ENCODE measurements at regions not wholly inside any gene's neighbourhood (a gene's known extent, or its start where the extent isn't known, plus 50 kb on each side); places are given as distances from the start of the nearest gene placed in this dataset.

DNA sequence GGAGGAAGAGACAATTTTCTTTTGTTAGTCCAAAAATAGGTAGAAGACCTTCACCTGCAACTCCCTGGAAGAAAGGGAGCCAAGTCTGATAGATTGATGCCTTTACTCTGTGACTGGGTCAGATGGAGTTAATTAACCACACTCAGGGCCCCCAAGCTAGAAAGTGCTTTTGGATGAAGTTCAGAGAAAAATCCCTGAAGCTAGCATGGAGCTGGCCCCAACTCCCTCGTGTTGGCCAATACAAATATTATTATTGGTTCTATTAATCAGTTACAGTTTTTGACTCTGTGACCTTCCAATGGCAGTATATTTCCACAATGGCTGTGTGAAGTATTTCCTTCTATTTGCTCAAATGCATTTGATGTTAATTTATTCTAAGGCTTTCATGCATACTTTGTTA is 1753.5 kb downstream of the EFNA5 start:
- H3K27ac ChIP-seq (ENCODE audit: low read length): no peak overlapping the region
- DNase-seq: no peak
- POLR2A ChIA-PET: no interaction called here
- H3K4me1 Mint-ChIP-seq: no peaks in the 10 kb centered on the region
- no peak for ATAC-seq (replicated peaks in 1 of 4)
- WGBS (ENCODE audit: insufficient coverage): no CpG with 5 or more reads among the region's 1 CpG
- CTCF ChIA-PET: no interaction called here
- H3K4me3 ChIP-seq (ENCODE audit: control insufficient read depth in 1 of 2, extremely low read depth in 1 of 2, low read length in 1 of 2): no peak overlapping the region
- no peak overlapping the region for H3K4me3 Mint-ChIP-seq
- H3K27me3 ChIP-seq (replicated peaks in 1 of 2; ENCODE audit: control insufficient read depth in 2 of 2, extremely low read depth in 1 of 2, insufficient read depth in 2 of 2, low read length in 1 of 2): no peaks in the 10 kb centered on the region
- H3K4me1 ChIP-seq (ENCODE audit: control insufficient read depth in 1 of 2, extremely low read depth in 1 of 2, insufficient read depth in 2 of 2, low read length in 2 of 2): no peaks in the 10 kb centered on the region
- no peaks in the 10 kb centered on the region for H3K36me3 ChIP-seq (ENCODE audit: control insufficient read depth in 2 of 2, extremely low read depth in 1 of 2, insufficient read depth in 1 of 2, low read length in 1 of 2)
- no peaks in the 10 kb centered on the region for H3K9me3 ChIP-seq
- no peaks in the 10 kb centered on the region for H3K36me3 Mint-ChIP-seq
- no peaks in the 10 kb centered on the region for H3K27me3 Mint-ChIP-seq
- peaks cover 5 to 11% (median 7%) of the 10 kb centered on the region in 3 donors for H3K9me3 Mint-ChIP-seq
- H3K27ac Mint-ChIP-seq: no peak overlapping the region

DNA sequence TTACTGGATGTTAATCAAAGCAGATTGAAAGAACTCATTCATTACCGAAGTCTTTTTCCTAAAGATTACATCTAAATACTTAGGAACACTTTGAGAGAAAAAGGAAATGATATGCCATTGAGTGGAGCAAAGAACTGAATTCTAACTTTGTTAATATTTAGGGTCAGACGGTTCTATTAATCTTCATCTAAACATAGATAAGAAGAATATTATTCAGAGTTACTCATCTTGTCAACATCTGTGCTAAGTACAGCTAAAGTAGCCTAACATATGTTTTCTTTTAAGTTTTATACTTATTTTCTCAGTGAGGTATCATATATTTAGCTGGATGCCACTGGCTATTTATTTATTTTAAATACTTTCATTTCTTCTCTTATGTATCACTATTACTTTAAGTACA is 1763.7 kb downstream of the EFNA5 start:
- Mint-ChIP-seq H3K4me3 (no peak overlapping the region), H3K27ac (no peak overlapping the region), H3K4me1 (no peaks in the 10 kb centered on the region), H3K9me3 (peaks cover 3 to 8% (median 7%) of the 10 kb centered on the region in 3 donors), H3K27me3 (no peaks in the 10 kb centered on the region), H3K36me3 (no peaks in the 10 kb centered on the region)
- DNase-seq (no peak), ATAC-seq (replicated peaks in 1 of 4) (no peak)
- ChIA-PET CTCF (no interaction called here), POLR2A (no interaction called here)
- H3K36me3 ChIP-seq (ENCODE audit: control insufficient read depth in 2 of 2, extremely low read depth in 1 of 2, insufficient read depth in 1 of 2, low read length in 1 of 2): no peaks in the 10 kb centered on the region
- H3K4me3 ChIP-seq (ENCODE audit: control insufficient read depth in 1 of 2, extremely low read depth in 1 of 2, low read length in 1 of 2): no peak overlapping the region
- no CpG with 5 or more reads among the region's 2 CpGs for WGBS (ENCODE audit: insufficient coverage)
- no peaks in the 10 kb centered on the region for H3K9me3 ChIP-seq
- no peaks in the 10 kb centered on the region for H3K27me3 ChIP-seq (replicated peaks in 1 of 2; ENCODE audit: control insufficient read depth in 2 of 2, extremely low read depth in 1 of 2, insufficient read depth in 2 of 2, low read length in 1 of 2)
- no peak overlapping the region for H3K27ac ChIP-seq (ENCODE audit: low read length)
- H3K4me1 ChIP-seq (ENCODE audit: control insufficient read depth in 1 of 2, extremely low read depth in 1 of 2, insufficient read depth in 2 of 2, low read length in 2 of 2): no peaks in the 10 kb centered on the region

- no peak overlapping the region for H3K4me3 ChIP-seq (ENCODE audit: control insufficient read depth in 1 of 2, extremely low read depth in 1 of 2, low read length in 1 of 2)
- POLR2A ChIA-PET: no interaction called here
Measured at GRCh38 chr5:105905392-105905791, 1765.3 kb downstream of the EFNA5 start.

GRCh38 chr5:105903069-105903468 is 1767.7 kb downstream of the EFNA5 start:
- ChIA-PET POLR2A (no interaction called here), CTCF (no interaction called here)
- DNase-seq: no peak
- H3K27me3 ChIP-seq (replicated peaks in 1 of 2; ENCODE audit: control insufficient read depth in 2 of 2, extremely low read depth in 1 of 2, insufficient read depth in 2 of 2, low read length in 1 of 2): no peaks in the 10 kb centered on the region
- Mint-ChIP-seq H3K4me3 (no peak overlapping the region), H3K27ac (no peak overlapping the region), H3K36me3 (no peaks in the 10 kb centered on the region), H3K9me3 (peaks cover under 1 to 20% (median 17%) of the 10 kb centered on the region in 3 donors), H3K4me1 (no peaks in the 10 kb centered on the region), H3K27me3 (no peaks in the 10 kb centered on the region)
- H3K4me1 ChIP-seq (ENCODE audit: control insufficient read depth in 1 of 2, extremely low read depth in 1 of 2, insufficient read depth in 2 of 2, low read length in 2 of 2): no peaks in the 10 kb centered on the region
- H3K9me3 ChIP-seq: no peaks in the 10 kb centered on the region
- H3K4me3 ChIP-seq (ENCODE audit: control insufficient read depth in 1 of 2, extremely low read depth in 1 of 2, low read length in 1 of 2): no peak overlapping the region
- no peak overlapping the region for H3K27ac ChIP-seq (ENCODE audit: low read length)
- H3K36me3 ChIP-seq (ENCODE audit: control insufficient read depth in 2 of 2, extremely low read depth in 1 of 2, insufficient read depth in 1 of 2, low read length in 1 of 2): no peaks in the 10 kb centered on the region
- ATAC-seq (replicated peaks in 1 of 4): no peak
- no CpG with 5 or more reads among the region's 4 CpGs for WGBS (ENCODE audit: insufficient coverage)

More at GRCh38 chr5:105905392-105905791, 1765.3 kb downstream of the EFNA5 start:
- ATAC-seq (replicated peaks in 1 of 4): no peak
- CTCF ChIA-PET: no interaction called here
- Mint-ChIP-seq H3K36me3 (no peaks in the 10 kb centered on the region), H3K27ac (no peak overlapping the region), H3K4me1 (no peaks in the 10 kb centered on the region), H3K27me3 (no peaks in the 10 kb centered on the region), H3K9me3 (peaks cover 3 to 11% (median 7%) of the 10 kb centered on the region in 3 donors), H3K4me3 (no peak overlapping the region)
- Histone ChIP-seq H3K4me1 (ENCODE audit: control insufficient read depth in 1 of 2, extremely low read depth in 1 of 2, insufficient read depth in 2 of 2, low read length in 2 of 2) (no peaks in the 10 kb centered on the region), H3K9me3 (no peaks in the 10 kb centered on the region), H3K36me3 (ENCODE audit: control insufficient read depth in 2 of 2, extremely low read depth in 1 of 2, insufficient read depth in 1 of 2, low read length in 1 of 2) (no peaks in the 10 kb centered on the region), H3K27me3 (replicated peaks in 1 of 2; ENCODE audit: control insufficient read depth in 2 of 2, extremely low read depth in 1 of 2, insufficient read depth in 2 of 2, low read length in 1 of 2) (no peaks in the 10 kb centered on the region), H3K27ac (ENCODE audit: low read length) (no peak overlapping the region)
- no peak for DNase-seq
- WGBS (ENCODE audit: insufficient coverage): 100% methylated on average over 1 of the region's 3 CpGs

- Histone ChIP-seq H3K4me1 (ENCODE audit: control insufficient read depth in 1 of 2, extremely low read depth in 1 of 2, insufficient read depth in 2 of 2, low read length in 2 of 2) (no peaks in the 10 kb centered on the region), H3K27ac (ENCODE audit: low read length) (no peak overlapping the region), H3K9me3 (no peaks in the 10 kb centered on the region), H3K36me3 (ENCODE audit: control insufficient read depth in 2 of 2, extremely low read depth in 1 of 2, insufficient read depth in 1 of 2, low read length in 1 of 2) (no peaks in the 10 kb centered on the region), H3K27me3 (replicated peaks in 1 of 2; ENCODE audit: control insufficient read depth in 2 of 2, extremely low read depth in 1 of 2, insufficient read depth in 2 of 2, low read length in 1 of 2) (no peaks in the 10 kb centered on the region), H3K4me3 (ENCODE audit: control insufficient read depth in 1 of 2, extremely low read depth in 1 of 2, low read length in 1 of 2) (no peak overlapping the region)
- no CpG with 5 or more reads among the region's 3 CpGs for WGBS (ENCODE audit: insufficient coverage)
- no peak overlapping the region for H3K27ac Mint-ChIP-seq
- no peak for ATAC-seq (replicated peaks in 1 of 4)
- POLR2A ChIA-PET: no interaction called here
- no peaks in the 10 kb centered on the region for H3K27me3 Mint-ChIP-seq
- H3K4me3 Mint-ChIP-seq: no peak overlapping the region
- H3K36me3 Mint-ChIP-seq: no peaks in the 10 kb centered on the region
- no peak for DNase-seq
- CTCF ChIA-PET: interaction anchor here in 1 of 2 donors (0.6 kb wide), 1 partner anchor 1572 kb away, joined by 4 read pairs; no protein-coding TSS in a partner anchor
- H3K9me3 Mint-ChIP-seq: peaks cover 0 to 19% (median 16%) of the 10 kb centered on the region in 3 donors
- no peaks in the 10 kb centered on the region for H3K4me1 Mint-ChIP-seq
Measured at GRCh38 chr5:105899726-105900125, 1771.0 kb downstream of the EFNA5 start.

DNA sequence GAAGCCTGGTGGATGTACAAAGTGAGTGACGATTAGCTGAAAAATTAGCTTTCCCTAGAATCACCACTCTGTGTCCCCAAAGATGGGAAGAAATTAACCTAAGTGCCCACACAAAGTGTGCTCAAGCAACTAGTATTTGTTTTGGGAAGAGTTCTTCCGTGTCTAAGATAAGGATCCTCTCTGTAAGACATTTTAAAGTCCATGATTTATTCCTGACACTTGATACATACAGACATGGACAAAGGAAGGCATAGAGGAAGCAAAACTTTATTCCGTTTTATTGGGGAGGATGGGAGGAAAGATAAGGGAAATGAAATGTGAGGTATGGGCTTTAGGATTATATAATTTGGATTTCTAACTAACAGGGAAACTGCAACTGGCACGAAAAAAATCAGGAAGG is 1772.6 kb downstream of the EFNA5 start:
- H3K27me3 Mint-ChIP-seq: no peaks in the 10 kb centered on the region
- Histone ChIP-seq H3K36me3 (ENCODE audit: control insufficient read depth in 2 of 2, extremely low read depth in 1 of 2, insufficient read depth in 1 of 2, low read length in 1 of 2) (no peaks in the 10 kb centered on the region), H3K4me1 (ENCODE audit: control insufficient read depth in 1 of 2, extremely low read depth in 1 of 2, insufficient read depth in 2 of 2, low read length in 2 of 2) (no peaks in the 10 kb centered on the region), H3K9me3 (no peaks in the 10 kb centered on the region), H3K4me3 (ENCODE audit: control insufficient read depth in 1 of 2, extremely low read depth in 1 of 2, low read length in 1 of 2) (no peak overlapping the region), H3K27ac (ENCODE audit: low read length) (no peak overlapping the region), H3K27me3 (replicated peaks in 1 of 2; ENCODE audit: control insufficient read depth in 2 of 2, extremely low read depth in 1 of 2, insufficient read depth in 2 of 2, low read length in 1 of 2) (no peaks in the 10 kb centered on the region)
- H3K36me3 Mint-ChIP-seq: no peaks in the 10 kb centered on the region
- H3K27ac Mint-ChIP-seq: no peak overlapping the region
- H3K9me3 Mint-ChIP-seq: peaks cover 0 to 21% (median 18%) of the 10 kb centered on the region in 3 donors
- WGBS (ENCODE audit: insufficient coverage): 50% methylated on average over 1 of the region's 4 CpGs
- ATAC-seq (replicated peaks in 1 of 4) (no peak), DNase-seq (no peak)
- ChIA-PET CTCF (no interaction called here), POLR2A (no interaction called here)
- no peak overlapping the region for H3K4me3 Mint-ChIP-seq
- H3K4me1 Mint-ChIP-seq: no peaks in the 10 kb centered on the region

GRCh38 chr5:105885266-105885665 is 1785.5 kb downstream of the EFNA5 start:
- no peaks in the 10 kb centered on the region for H3K9me3 ChIP-seq
- no CpG with 5 or more reads among the region's 1 CpG for WGBS (ENCODE audit: insufficient coverage)
- DNase-seq: no peak
- H3K4me1 Mint-ChIP-seq: no peaks in the 10 kb centered on the region
- no peaks in the 10 kb centered on the region for H3K4me1 ChIP-seq (ENCODE audit: control insufficient read depth in 1 of 2, extremely low read depth in 1 of 2, insufficient read depth in 2 of 2, low read length in 2 of 2)
- H3K36me3 ChIP-seq (ENCODE audit: control insufficient read depth in 2 of 2, extremely low read depth in 1 of 2, insufficient read depth in 1 of 2, low read length in 1 of 2): no peaks in the 10 kb centered on the region
- H3K27me3 ChIP-seq (replicated peaks in 1 of 2; ENCODE audit: control insufficient read depth in 2 of 2, extremely low read depth in 1 of 2, insufficient read depth in 2 of 2, low read length in 1 of 2): no peaks in the 10 kb centered on the region
- no peak overlapping the region for H3K27ac Mint-ChIP-seq
- H3K4me3 ChIP-seq (ENCODE audit: control insufficient read depth in 1 of 2, extremely low read depth in 1 of 2, low read length in 1 of 2): no peak overlapping the region
- ATAC-seq (replicated peaks in 1 of 4): no peak
- no peaks in the 10 kb centered on the region for H3K36me3 Mint-ChIP-seq
- ChIA-PET POLR2A (no interaction called here), CTCF (no interaction called here)
- H3K9me3 Mint-ChIP-seq: peaks cover 6 to 9% (median 7%) of the 10 kb centered on the region in 3 donors
- no peaks in the 10 kb centered on the region for H3K27me3 Mint-ChIP-seq
- H3K27ac ChIP-seq (ENCODE audit: low read length): no peak overlapping the region
- no peak overlapping the region for H3K4me3 Mint-ChIP-seq

All from T-cell (primary cell).